OCI-LY7 (cell line): ENCODE measurements at regions not wholly inside any gene's neighbourhood (a gene's known extent, or its start where the extent isn't known, plus 50 kb on each side); places are given as distances from the start of the nearest gene placed in this dataset.

Experiments used
- BruUV-seq: library from RNA; stranded (reverse); fragments of 400-500 nt; replicated peaks from 2 replicates; lab custom pipeline; 2021; lab: Mats Ljungman, UMichigan
- CTCF ChIA-PET: fragments of 300-600 bp; sonication (Branson Sonifier 250); formaldehyde crosslinking; loops from one replicate; lab custom pipeline; 2022; ENCODE audit warnings: antibody characterized with exemption; ENCODE audit not compliant: unreplicated experiment; lab: Charles Lee
- POLR2A ChIA-PET: fragments of 300-600 bp; sonication (Branson Sonifier 250); formaldehyde crosslinking; loops from one replicate; lab custom pipeline; 2022; ENCODE audit warnings: antibody characterized with exemption; lab: Charles Lee
- DNase-seq: peaks from one replicate; pipeline ENCODE4 v3.0.0-alpha.2; 2015; ENCODE audit warnings: low spot score
- H2AFZ ChIP-seq: fragments of 200-600 bp; sonication (generic), shearing (Covaris generic); 2 replicates; pipeline ENCODE4 v1.6.1; 2014; ENCODE audit warnings: mild to moderate bottlenecking, antibody characterized with exemption, low read length, moderate library complexity
- H3K27ac ChIP-seq: fragments of 200-600 bp; sonication (generic); 2 replicates; pipeline ENCODE4 v1.5.1; 2014; ENCODE audit warnings: mixed run types, low read depth, mild to moderate bottlenecking, moderate library complexity, low read length, inconsistent platforms; ENCODE audit not compliant: poor library complexity, severe bottlenecking
- H3K36me3 ChIP-seq: fragments of 200-600 bp; sonication (generic); 2 replicates; pipeline ENCODE4 v1.6.1; 2014; ENCODE audit warnings: mild to moderate bottlenecking, antibody characterized with exemption, low read length, moderate library complexity, mixed read lengths; ENCODE audit not compliant: insufficient read depth
- H3K4me1 ChIP-seq: fragments of 200-600 bp; sonication (generic); 2 replicates; pipeline ENCODE4 v1.5.1; 2014; ENCODE audit warnings: mild to moderate bottlenecking, low read length; ENCODE audit not compliant: insufficient read depth, poor library complexity, severe bottlenecking
- H3K4me2 ChIP-seq: fragments of 200-600 bp; sonication (generic); 2 replicates; pipeline ENCODE4 v1.6.1; 2014; ENCODE audit warnings: mild to moderate bottlenecking, low read length
- H3K4me3 ChIP-seq: fragments of 200-600 bp; sonication (generic); 2 replicates; pipeline ENCODE4 v1.5.1; 2014; ENCODE audit warnings: mild to moderate bottlenecking, low read depth, low read length; ENCODE audit not compliant: poor library complexity, severe bottlenecking
- H3K79me2 ChIP-seq: fragments of 200-600 bp; sonication (generic); 2 replicates; pipeline ENCODE4 v1.6.1; 2016; ENCODE audit warnings: low read depth, mild to moderate bottlenecking, low read length, moderate library complexity, mixed read lengths; ENCODE audit not compliant: insufficient read depth
- H3K9me2 ChIP-seq: fragments of 200-600 bp; sonication (generic); 2 replicates; pipeline ENCODE4 v1.6.1; 2016; ENCODE audit warnings: mild to moderate bottlenecking, low read length, mixed read lengths; ENCODE audit not compliant: insufficient read depth
- H3K9me3 ChIP-seq: fragments of 200-600 bp; sonication (generic); 2 replicates; pipeline ENCODE4 v1.6.1; 2014; ENCODE audit warnings: mild to moderate bottlenecking, mixed run types, low read length, mixed read lengths
- H4K20me1 ChIP-seq: fragments of 200-600 bp; sonication (generic); 2 replicates; pipeline ENCODE4 v1.6.1; 2014; ENCODE audit warnings: mild to moderate bottlenecking, antibody characterized with exemption, low read length, moderate library complexity, mixed read lengths; ENCODE audit not compliant: insufficient read depth
- EZH2phosphoT487 ChIP-seq: fragments of 200-600 bp; sonication (generic); IDR thresholded peaks from 2 replicates; pipeline ENCODE4 v1.6.1; 2018; ENCODE audit warnings: low read depth, borderline replicate concordance, mild to moderate bottlenecking, mixed run types, antibody characterized with exemption, low read length, moderate library complexity, mixed read lengths
- intact Hi-C: fragments of 100-400 bp; cut with micrococcal nuclease; formaldehyde crosslinking; loops from one replicate; pipeline ENCODE4 v1.10.0; 2022; ENCODE audit not compliant: unreplicated experiment
- TF ChIP-seq, protein P1 (sequence below): fragments of 200-600 bp; sonication (generic); conservative IDR thresholded peaks from 2 replicates; pipeline ENCODE4 v1.5.1; 2014; ENCODE audit warnings: mild to moderate bottlenecking, antibody characterized with exemption, low read length, moderate library complexity, mixed read lengths

DNA sequence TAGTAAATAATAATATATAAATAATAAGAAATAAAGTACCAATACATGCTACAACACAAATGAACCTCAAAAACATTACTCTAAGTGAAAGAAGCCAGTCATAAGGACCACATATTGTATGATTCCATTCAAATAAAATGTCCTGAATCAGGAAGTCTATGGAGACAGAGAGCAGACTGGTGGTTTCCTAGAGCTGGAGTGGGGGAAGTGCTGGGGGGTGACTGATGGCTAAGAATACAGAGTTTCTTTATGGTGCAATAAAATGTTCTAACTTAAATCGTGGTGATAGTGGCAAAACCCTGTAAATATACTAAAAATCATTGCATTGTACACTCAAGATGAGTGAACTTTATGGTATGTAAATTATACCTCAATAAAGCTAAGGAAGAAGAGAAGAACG is 376.5 kb downstream of the BUD13 start:
- BruUV-seq = no TSS peak
- H3K36me3 ChIP-seq = no peaks in the 10 kb centered on the region
- H3K9me2 ChIP-seq = no peaks in the 10 kb centered on the region
- ChIA-PET POLR2A (interaction anchor here (0.6 kb wide), 1 partner anchor 157 kb away, joined by 3 read pairs; no protein-coding TSS in a partner anchor), CTCF (no interaction called here)
- TF ChIP-seq EZH2phosphoT487 = no peak
- TF ChIP-seq, protein P1, sequence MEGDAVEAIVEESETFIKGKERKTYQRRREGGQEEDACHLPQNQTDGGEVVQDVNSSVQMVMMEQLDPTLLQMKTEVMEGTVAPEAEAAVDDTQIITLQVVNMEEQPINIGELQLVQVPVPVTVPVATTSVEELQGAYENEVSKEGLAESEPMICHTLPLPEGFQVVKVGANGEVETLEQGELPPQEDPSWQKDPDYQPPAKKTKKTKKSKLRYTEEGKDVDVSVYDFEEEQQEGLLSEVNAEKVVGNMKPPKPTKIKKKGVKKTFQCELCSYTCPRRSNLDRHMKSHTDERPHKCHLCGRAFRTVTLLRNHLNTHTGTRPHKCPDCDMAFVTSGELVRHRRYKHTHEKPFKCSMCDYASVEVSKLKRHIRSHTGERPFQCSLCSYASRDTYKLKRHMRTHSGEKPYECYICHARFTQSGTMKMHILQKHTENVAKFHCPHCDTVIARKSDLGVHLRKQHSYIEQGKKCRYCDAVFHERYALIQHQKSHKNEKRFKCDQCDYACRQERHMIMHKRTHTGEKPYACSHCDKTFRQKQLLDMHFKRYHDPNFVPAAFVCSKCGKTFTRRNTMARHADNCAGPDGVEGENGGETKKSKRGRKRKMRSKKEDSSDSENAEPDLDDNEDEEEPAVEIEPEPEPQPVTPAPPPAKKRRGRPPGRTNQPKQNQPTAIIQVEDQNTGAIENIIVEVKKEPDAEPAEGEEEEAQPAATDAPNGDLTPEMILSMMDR = no peak
- no peaks in the 10 kb centered on the region for H4K20me1 ChIP-seq
- H3K4me1 ChIP-seq = no peaks in the 10 kb centered on the region
- intact Hi-C loops = no loop called here
- H3K4me2 ChIP-seq = no peak overlapping the region
- no peaks in the 10 kb centered on the region for H3K79me2 ChIP-seq
- no peaks in the 10 kb centered on the region for H3K9me3 ChIP-seq
- DNase-seq = no peak
- no peak overlapping the region for H3K4me3 ChIP-seq
- no peak overlapping the region for H3K27ac ChIP-seq
- no peak overlapping the region for H2AFZ ChIP-seq

DNA sequence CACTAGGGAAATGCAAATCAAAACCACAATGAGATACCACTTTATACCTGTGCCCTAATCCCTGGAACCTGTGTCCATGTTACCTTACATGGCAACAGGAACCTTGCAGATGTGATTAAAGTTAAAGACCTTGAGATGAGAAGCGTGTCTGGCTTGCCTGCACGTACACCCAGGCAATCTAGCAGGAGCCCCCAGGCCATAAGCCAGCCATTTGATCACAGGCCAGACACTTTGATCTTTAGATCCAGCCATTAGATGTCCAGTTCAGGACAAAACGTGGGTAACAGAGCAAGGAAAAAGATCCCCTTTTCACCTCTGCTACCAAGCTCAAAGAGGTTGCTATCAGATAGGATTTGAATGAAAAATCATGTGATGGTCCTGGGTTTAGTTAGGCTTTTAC is 378.8 kb downstream of the BUD13 start:
- BruUV-seq = no TSS peak
- Histone ChIP-seq H2AFZ (no peak overlapping the region), H3K27ac (no peak overlapping the region), H3K4me3 (no peak overlapping the region), H3K9me3 (no peaks in the 10 kb centered on the region), H4K20me1 (no peaks in the 10 kb centered on the region), H3K9me2 (no peaks in the 10 kb centered on the region), H3K79me2 (no peaks in the 10 kb centered on the region), H3K4me1 (no peaks in the 10 kb centered on the region), H3K4me2 (no peak overlapping the region), H3K36me3 (no peaks in the 10 kb centered on the region)
- CTCF ChIA-PET = no interaction called here
- DNase-seq = no peak
- POLR2A ChIA-PET = no interaction called here
- intact Hi-C loops = no loop called here
- TF ChIP-seq, protein P1 = no peak
- no peak for TF ChIP-seq EZH2phosphoT487

DNA sequence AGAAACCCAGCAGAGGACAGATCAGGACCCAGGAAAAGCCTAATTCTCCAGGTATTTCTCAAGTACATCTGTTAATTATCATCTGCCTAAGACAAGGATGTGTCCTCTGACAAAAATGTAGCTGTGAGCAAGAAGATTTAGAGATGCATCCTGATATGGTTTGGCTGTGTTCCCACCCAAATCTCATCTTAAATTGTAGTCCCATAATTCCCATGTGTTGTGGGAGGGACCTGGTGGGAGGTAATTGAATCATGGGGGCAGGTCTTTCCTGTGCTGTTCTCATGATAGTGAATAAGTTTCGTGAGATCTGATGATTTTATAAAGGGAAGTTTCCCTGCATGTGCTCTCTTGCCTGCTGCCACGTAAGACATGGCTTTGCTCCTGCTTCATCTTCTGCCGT is 381.8 kb downstream of the BUD13 start:
- no peaks in the 10 kb centered on the region for H3K4me1 ChIP-seq
- intact Hi-C loops = no loop called here
- DNase-seq = no peak
- no peak overlapping the region for H3K4me3 ChIP-seq
- H4K20me1 ChIP-seq = no peaks in the 10 kb centered on the region
- no peak overlapping the region for H3K27ac ChIP-seq
- no peaks in the 10 kb centered on the region for H3K9me2 ChIP-seq
- H2AFZ ChIP-seq = no peak overlapping the region
- no peaks in the 10 kb centered on the region for H3K9me3 ChIP-seq
- BruUV-seq = no TSS peak
- no peaks in the 10 kb centered on the region for H3K79me2 ChIP-seq
- no peaks in the 10 kb centered on the region for H3K36me3 ChIP-seq
- ChIA-PET CTCF (no interaction called here), POLR2A (no interaction called here)
- H3K4me2 ChIP-seq = no peak overlapping the region
- TF ChIP-seq, protein P1 = no peak
- TF ChIP-seq EZH2phosphoT487 = no peak
